ENCODE measurements at regions not wholly inside any gene's neighbourhood (a gene's known extent, or its start where the extent isn't known, plus 50 kb on each side); places are given as distances from the start of the nearest gene placed in this dataset.
"Not testable (repeated sequence)": the region's sequence is repeated elsewhere in the genome, so short reads cannot be mapped to it uniquely, and the experiment has no call there.

- no peak overlapping the region for H3K27ac ChIP-seq
- TF ChIP-seq ZFX (IDR thresholded peaks at IDR 0.05) (no peak), CTCF (conservative IDR thresholded peaks at IDR 0.05) (no peak)
These were observed 125.7 kb upstream of the GRIP1 start for GRCh38 chr12:66804563-66804974.

- no peak overlapping the region for H3K27ac ChIP-seq
- no peak for TF ChIP-seq CTCF (conservative IDR thresholded peaks at IDR 0.05)
- no peak for TF ChIP-seq ZFX (IDR thresholded peaks at IDR 0.05)
These were observed 129.7 kb upstream of the GRIP1 start for GRCh38 chr12:66808606-66809005.

GRCh38 chr12:66813137-66813892, 134.4 kb upstream of the GRIP1 start:
- TF ChIP-seq ZFX (IDR thresholded peaks at IDR 0.05) (no peak), CTCF (conservative IDR thresholded peaks at IDR 0.05) (no peak)
- H3K27ac ChIP-seq = no peak overlapping the region

- TF ChIP-seq ZFX (IDR thresholded peaks at IDR 0.05) (no peak), CTCF (conservative IDR thresholded peaks at IDR 0.05) (no peak)
- H3K27ac ChIP-seq = no peak overlapping the region
These were observed 140.7 kb upstream of the GRIP1 start for GRCh38 chr12:66819587-66819986.

- no peak for TF ChIP-seq CTCF (conservative IDR thresholded peaks at IDR 0.05)
- no peak for TF ChIP-seq ZFX (IDR thresholded peaks at IDR 0.05)
- H3K27ac ChIP-seq = no peak overlapping the region
These were observed 144.1 kb upstream of the GRIP1 start for GRCh38 chr12:66822961-66823360.

GRCh38 chr12:66823857-66824570, 145.1 kb upstream of the GRIP1 start:
- TF ChIP-seq CTCF (conservative IDR thresholded peaks at IDR 0.05) = no peak
- TF ChIP-seq ZFX (IDR thresholded peaks at IDR 0.05) = no peak
- no peak overlapping the region for H3K27ac ChIP-seq

GRCh38 chr12:66825921-66826320, 147.0 kb upstream of the GRIP1 start:
- H3K27ac ChIP-seq = not testable (repeated sequence)
